Nephron progenitor cell (in vitro differentiated cells): ENCODE measurements at regions not wholly inside any gene's neighbourhood (a gene's known extent, or its start where the extent isn't known, plus 50 kb on each side); places are given as distances from the start of the nearest gene placed in this dataset.
A peak's percentile ranks its signal among the peaks of the same experiment; 100 is the strongest.

Source experiments
- DNase-seq: peaks from one replicate; pipeline ENCODE4 v3.0.0; 2021
- H3K27ac Mint-ChIP-seq: 2 replicates; pipeline ENCODE4 v1.8.0; 2021; ENCODE audit warnings: mild to moderate bottlenecking, moderate library complexity, mixed read lengths
- H3K27me3 Mint-ChIP-seq: 2 replicates; pipeline ENCODE4 v1.8.0; 2021; ENCODE audit warnings: mild to moderate bottlenecking, low read depth, mixed read lengths; ENCODE audit not compliant: poor library complexity
- H3K36me3 Mint-ChIP-seq: 2 replicates; pipeline ENCODE4 v1.8.0; 2021; ENCODE audit warnings: low read depth, mixed read lengths
- H3K4me1 Mint-ChIP-seq: 2 replicates; pipeline ENCODE4 v1.8.0; 2021; ENCODE audit warnings: mixed read lengths
- H3K4me3 Mint-ChIP-seq: 2 replicates; pipeline ENCODE4 v1.8.0; 2021; ENCODE audit warnings: mild to moderate bottlenecking, moderate library complexity, mixed read lengths
- H3K9me3 Mint-ChIP-seq: 2 replicates; pipeline ENCODE4 v1.8.0; 2021; ENCODE audit warnings: mild to moderate bottlenecking, moderate library complexity, mixed read lengths
- TF ChIP-seq, protein P1 (sequence below): fragments of 200-600 bp; sonication (generic); IDR thresholded peaks from 2 replicates; pipeline ENCODE4 v1.5.0; 2021; ENCODE audit warnings: antibody characterized with exemption

- Mint-ChIP-seq H3K27me3 (peaks cover 9% of the 10 kb centered on the region), H3K9me3 (peaks cover 5% of the 10 kb centered on the region), H3K36me3 (no peaks in the 10 kb centered on the region), H3K27ac (no peak overlapping the region), H3K4me3 (no peak overlapping the region), H3K4me1 (peaks cover 31% of the 10 kb centered on the region)
- DNase-seq, result no peak
- TF ChIP-seq, protein P1, sequence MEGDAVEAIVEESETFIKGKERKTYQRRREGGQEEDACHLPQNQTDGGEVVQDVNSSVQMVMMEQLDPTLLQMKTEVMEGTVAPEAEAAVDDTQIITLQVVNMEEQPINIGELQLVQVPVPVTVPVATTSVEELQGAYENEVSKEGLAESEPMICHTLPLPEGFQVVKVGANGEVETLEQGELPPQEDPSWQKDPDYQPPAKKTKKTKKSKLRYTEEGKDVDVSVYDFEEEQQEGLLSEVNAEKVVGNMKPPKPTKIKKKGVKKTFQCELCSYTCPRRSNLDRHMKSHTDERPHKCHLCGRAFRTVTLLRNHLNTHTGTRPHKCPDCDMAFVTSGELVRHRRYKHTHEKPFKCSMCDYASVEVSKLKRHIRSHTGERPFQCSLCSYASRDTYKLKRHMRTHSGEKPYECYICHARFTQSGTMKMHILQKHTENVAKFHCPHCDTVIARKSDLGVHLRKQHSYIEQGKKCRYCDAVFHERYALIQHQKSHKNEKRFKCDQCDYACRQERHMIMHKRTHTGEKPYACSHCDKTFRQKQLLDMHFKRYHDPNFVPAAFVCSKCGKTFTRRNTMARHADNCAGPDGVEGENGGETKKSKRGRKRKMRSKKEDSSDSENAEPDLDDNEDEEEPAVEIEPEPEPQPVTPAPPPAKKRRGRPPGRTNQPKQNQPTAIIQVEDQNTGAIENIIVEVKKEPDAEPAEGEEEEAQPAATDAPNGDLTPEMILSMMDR, result no peak
Measured at GRCh38 chr5:168147106-168147505, 144.3 kb upstream of the WWC1 start.

GRCh38 chr5:168147568-168148360, 143.7 kb upstream of the WWC1 start:
- H3K4me1 Mint-ChIP-seq, result peaks cover 37% of the 10 kb centered on the region
- peaks cover 5% of the 10 kb centered on the region for H3K9me3 Mint-ChIP-seq
- H3K27ac Mint-ChIP-seq, result no peak overlapping the region
- TF ChIP-seq, protein P1, result no peak
- DNase-seq, result no peak
- no peak overlapping the region for H3K4me3 Mint-ChIP-seq
- no peaks in the 10 kb centered on the region for H3K36me3 Mint-ChIP-seq
- peaks cover 9% of the 10 kb centered on the region for H3K27me3 Mint-ChIP-seq

GRCh38 chr5:168151041-168151440, 140.4 kb upstream of the WWC1 start:
- DNase-seq, result no peak
- H3K4me1 Mint-ChIP-seq, result peaks cover 66% of the 10 kb centered on the region
- TF ChIP-seq, protein P1, result no peak
- H3K9me3 Mint-ChIP-seq, result peaks cover 3% of the 10 kb centered on the region
- no peak overlapping the region for H3K27ac Mint-ChIP-seq
- H3K36me3 Mint-ChIP-seq, result no peaks in the 10 kb centered on the region
- peaks cover 9% of the 10 kb centered on the region for H3K27me3 Mint-ChIP-seq
- no peak overlapping the region for H3K4me3 Mint-ChIP-seq

GRCh38 chr5:168152660-168153059, 138.8 kb upstream of the WWC1 start:
- TF ChIP-seq, protein P1, result no peak
- no peak for DNase-seq
- Mint-ChIP-seq H3K27ac (no peak overlapping the region), H3K4me1 (peaks cover 70% of the 10 kb centered on the region), H3K27me3 (peaks cover 12% of the 10 kb centered on the region), H3K4me3 (no peak overlapping the region), H3K36me3 (no peaks in the 10 kb centered on the region), H3K9me3 (no peaks in the 10 kb centered on the region)

- DNase-seq, result no peak
- Mint-ChIP-seq H3K4me3 (no peak overlapping the region), H3K36me3 (no peaks in the 10 kb centered on the region), H3K27me3 (peaks cover 12% of the 10 kb centered on the region), H3K9me3 (no peaks in the 10 kb centered on the region), H3K27ac (peak overlapping the region; percentile 40), H3K4me1 (peaks cover 63% of the 10 kb centered on the region)
- TF ChIP-seq, protein P1, result no peak
Measured at GRCh38 chr5:168153263-168153875, 138.1 kb upstream of the WWC1 start.
